K562 (cell line): ENCODE measurements at regions not wholly inside any gene's neighbourhood (a gene's known extent, or its start where the extent isn't known, plus 50 kb on each side); places are given as distances from the start of the nearest gene placed in this dataset.
A peak's percentile ranks its signal among the peaks of the same experiment; 100 is the strongest.

Experiments used
- ATAC-seq: fragments of 200-7000 bp; cut with Tn5 transposase; 3 replicates; pipeline ENCODE4 v1.9.1; 2020; ENCODE audit warnings: moderate library complexity
- BruUV-seq: library from RNA; stranded (reverse); fragments of 400-500 nt; replicated peaks from 2 replicates; lab custom pipeline; 2021; lab: Mats Ljungman, UMichigan
- CTCF ChIA-PET: fragments of 300-600 bp; formaldehyde crosslinking; extraction: SDS; loops from one replicate; lab custom pipeline; 2021; ENCODE audit warnings: low intra/inter-chr PET ratio; lab: Yijun Ruan, JAX
- POLR2A ChIA-PET: fragments of 300-600, 350-650 bp; sonication (Branson Sonifier 250); formaldehyde crosslinking; extraction: SDS; loops from one replicate; lab custom pipeline; 2021; ENCODE audit warnings: antibody characterized with exemption, inconsistent platforms; lab: Yijun Ruan, JAX
- DNase-seq, 4 experiments: peaks; one replicate each; pipeline versions ENCODE4 v3.0.0 to v3.0.0-alpha.2; 2011 to 2018; ENCODE audit warnings: low spot score in 3 of 4, mixed read lengths in 3 of 4; ENCODE audit errors: extremely low read depth in 1 of 4
- FAIRE-seq: peaks from 2 replicates; lab custom pipeline; 2011; peaks lifted over from hg19 to GRCh38; lab: Jason Lieb, UNC
- H2AFZ ChIP-seq: 2 replicates; pipeline ENCODE4 v1.6.0; 2011; ENCODE audit warnings: low read depth, low read length, control low read depth, inconsistent platforms
- H3K27ac ChIP-seq: fragments of 200-600 bp; 3 replicates; pipeline ENCODE4 v1.8.0; 2011; ENCODE audit warnings: low read depth, mild to moderate bottlenecking, control low read depth, inconsistent platforms, low read length, moderate library complexity, mixed read lengths; ENCODE audit errors: extremely low read depth
- H3K27me3 ChIP-seq, 2 experiments: fragments of 300-600 bp in 1 of 2; 2 replicates in 1 of 2; 3 replicates in 1 of 2; pipeline versions ENCODE4 v1.6.0 to v1.8.0; 2011; ENCODE audit warnings: inconsistent platforms in 2 of 2, low read length in 2 of 2, mild to moderate bottlenecking in 1 of 2, mixed read lengths in 1 of 2, moderate library complexity in 1 of 2; ENCODE audit not compliant: control insufficient read depth in 2 of 2, insufficient read depth in 2 of 2
- H3K36me3 ChIP-seq: fragments of 300-600 bp; 3 replicates; pipeline ENCODE4 v1.8.0; 2011; ENCODE audit warnings: mild to moderate bottlenecking, low read length, inconsistent platforms; ENCODE audit not compliant: control insufficient read depth, insufficient read depth
- H3K4me1 ChIP-seq, 2 experiments: fragments of 200-600 bp in 1 of 2; replicated peaks in 1 of 2; 2 replicates in 1 of 2; 3 replicates in 1 of 2; pipeline versions ENCODE4 v1.5.1 to v1.8.0; 2011; ENCODE audit warnings: inconsistent platforms in 2 of 2, low read length in 2 of 2, mild to moderate bottlenecking in 1 of 2, mixed read lengths in 1 of 2, moderate library complexity in 1 of 2; ENCODE audit not compliant: control insufficient read depth in 2 of 2, insufficient read depth in 2 of 2
- H3K4me2 ChIP-seq: 2 replicates; pipeline ENCODE4 v1.6.1; 2011; ENCODE audit warnings: low read length, control low read depth, inconsistent platforms, mixed read lengths; ENCODE audit not compliant: insufficient read depth
- H3K4me3 ChIP-seq: fragments of 200-600 bp; sonication (generic), shearing (Covaris generic); 2 replicates; pipeline ENCODE4 v1.5.1; 2016; ENCODE audit warnings: control low read depth, inconsistent platforms
- H3K79me2 ChIP-seq: fragments of 200-600 bp; 3 replicates; pipeline ENCODE4 v1.8.0; 2011; ENCODE audit warnings: low read length, inconsistent platforms; ENCODE audit not compliant: control insufficient read depth, insufficient read depth
- H3K9ac ChIP-seq, 2 experiments: 2 replicates each; pipeline versions ENCODE4 v1.6.0 to v1.6.1; 2011; ENCODE audit warnings: low read depth in 2 of 2, low read length in 2 of 2, control low read depth in 1 of 2, inconsistent platforms in 1 of 2, mild to moderate bottlenecking in 1 of 2, mixed read lengths in 1 of 2; ENCODE audit not compliant: insufficient read depth in 1 of 2
- H3K9me1 ChIP-seq: one replicate; pipeline ENCODE4 v1.6.0; 2011; ENCODE audit warnings: inconsistent platforms, mild to moderate bottlenecking, low read length, moderate library complexity; ENCODE audit not compliant: control insufficient read depth, insufficient read depth
- H3K9me3 ChIP-seq: replicated peaks from 2 replicates; pipeline ENCODE4 v1.5.1; 2011; ENCODE audit warnings: low read depth, low read length, inconsistent platforms; ENCODE audit not compliant: control insufficient read depth, insufficient read depth
- H4K20me1 ChIP-seq: replicated peaks from 2 replicates; pipeline ENCODE4 v1.6.1; 2011; ENCODE audit warnings: low read length, inconsistent platforms, mixed read lengths; ENCODE audit not compliant: control insufficient read depth, insufficient read depth
- C11orf30 ChIP-seq: fragments of 450-650 bp; IDR thresholded peaks from 2 replicates; pipeline ENCODE4 v1.6.1; 2016; ENCODE audit warnings: low read depth, mild to moderate bottlenecking
- MYC ChIP-seq, 2 experiments: fragments of 250-450 bp in 1 of 2; sonication (Bioruptor Pico) in 1 of 2; IDR thresholded peaks; 2 replicates each; pipeline versions ENCODE4 v1.5.1 to v1.6.1; 2012 to 2021; ENCODE audit warnings: low read depth in 2 of 2, borderline replicate concordance in 1 of 2, improper control_type of control experiment in 1 of 2, low read length in 1 of 2, mild to moderate bottlenecking in 1 of 2, moderate library complexity in 1 of 2
- SAFB ChIP-seq: fragments of 200-400 bp; formaldehyde crosslinking; IDR thresholded peaks from 2 replicates; pipeline ENCODE4 v1.6.1; 2017; ENCODE audit warnings: low read depth, low read length, borderline replicate concordance
- TCF15 ChIP-seq: fragments of 250-450 bp; sonication (Bioruptor Pico); IDR thresholded peaks from 2 replicates; pipeline ENCODE4 v1.8.0; 2022; ENCODE audit warnings: moderate library complexity, mild to moderate bottlenecking, inconsistent platforms
- ZBTB11 ChIP-seq, 3 experiments: fragments of 200-800 bp in 1 of 3; fragments of 250-450 bp in 1 of 3; fragments of 450-650 bp in 1 of 3; sonication (Bioruptor Pico) in 1 of 3; sonication (Bioruptor generic) in 1 of 3; formaldehyde crosslinking in 1 of 3; IDR thresholded peaks; 2 replicates each; pipeline versions ENCODE4 v1.6.1 to v1.8.0; 2016 to 2022; ENCODE audit warnings: mild to moderate bottlenecking in 2 of 3, missing genetic modification characterization in 2 of 3, missing compliant biosample characterization in 1 of 3, moderate library complexity in 1 of 3
- ZHX1 ChIP-seq: fragments of 150-350 bp; conservative IDR thresholded peaks from 2 replicates; pipeline ENCODE4 v1.6.1; 2014; ENCODE audit warnings: low read length
- ZNF316 ChIP-seq: fragments of 450-650 bp; IDR thresholded peaks from 2 replicates; pipeline ENCODE4 v1.6.1; 2016
- WGBS: fragments of 100-300 bp; shearing (Covaris generic); methylation state at CpG from one replicate; pipeline ENCODE4 v1.1.6; 2016; ENCODE audit warnings: low coverage, mixed read lengths; ENCODE audit not compliant: insufficient coverage; ENCODE audit errors: missing lambda C conversion rate; 5-methylcytosine and 5-hydroxymethylcytosine counted together
- in situ Hi-C: fragments of 300-500 bp; cut with MboI; formaldehyde crosslinking; loops from 4 replicates; pipeline ENCODE4 v1.15.0; 2018; ENCODE audit warnings: inconsistent platforms, mixed read lengths
- intact Hi-C: fragments of 100-400 bp; cut with micrococcal nuclease; formaldehyde crosslinking; loops from 2 replicates; pipeline ENCODE4 v1.14.2; 2022

- Histone ChIP-seq H3K27ac (no peak overlapping the region), H3K9ac (no peak overlapping the region), H4K20me1 (no peaks in the 10 kb centered on the region), H3K9me3 (no peaks in the 10 kb centered on the region), H3K36me3 (no peaks in the 10 kb centered on the region), H3K79me2 (no peaks in the 10 kb centered on the region), H3K9me1 (no peaks in the 10 kb centered on the region), H3K4me1 (no peaks in the 10 kb centered on the region), H2AFZ (no peak overlapping the region), H3K27me3 (peaks cover 4 to 12% of the 10 kb centered on the region in 2 experiments; a peak in 3 of 5 replicates), H3K4me3 (no peak overlapping the region), H3K4me2 (no peak overlapping the region)
- in situ Hi-C loops = no loop called here
- intact Hi-C loops = no loop called here
- ATAC-seq (no peak), FAIRE-seq (no peak), DNase-seq (no peak)
- ChIA-PET POLR2A (interaction anchor here (0.6 to 1.6 kb wide), 2 partner anchors 11 to 681 kb away, joined by 3 to 6 read pairs; no protein-coding TSS in a partner anchor), CTCF (no interaction called here)
- BruUV-seq = no TSS peak
- 1% methylated on average over 4 of the region's 4 CpGs for whole genome bisulfite sequencing
- TF ChIP-seq ZNF316 (peak; percentile 57), ZBTB11 (CRISPR knock-in tag; IDR thresholded peaks at IDR 0.05) (no peak), SAFB (no peak), TCF15 (CRISPR knock-in tag) (no peak), C11orf30 (peak; percentile 49; the same call in 1 of the 2 replicates), ZHX1 (no peak), MYC (IDR thresholded peaks at IDR 0.05; ENCODE audit: low read depth, low read length) (no peak), MYC (CRISPR knock-in tag; IDR thresholded peaks at IDR 0.05; ENCODE audit: borderline replicate concordance, low read depth) (no peak)
Observed at GRCh38 chr2:175730050-175730449, 272.0 kb downstream of the LNPK start.
